ENCODE measurements at regions not wholly inside any gene's neighbourhood (a gene's known extent, or its start where the extent isn't known, plus 50 kb on each side); places are given as distances from the start of the nearest gene placed in this dataset.

DNA sequence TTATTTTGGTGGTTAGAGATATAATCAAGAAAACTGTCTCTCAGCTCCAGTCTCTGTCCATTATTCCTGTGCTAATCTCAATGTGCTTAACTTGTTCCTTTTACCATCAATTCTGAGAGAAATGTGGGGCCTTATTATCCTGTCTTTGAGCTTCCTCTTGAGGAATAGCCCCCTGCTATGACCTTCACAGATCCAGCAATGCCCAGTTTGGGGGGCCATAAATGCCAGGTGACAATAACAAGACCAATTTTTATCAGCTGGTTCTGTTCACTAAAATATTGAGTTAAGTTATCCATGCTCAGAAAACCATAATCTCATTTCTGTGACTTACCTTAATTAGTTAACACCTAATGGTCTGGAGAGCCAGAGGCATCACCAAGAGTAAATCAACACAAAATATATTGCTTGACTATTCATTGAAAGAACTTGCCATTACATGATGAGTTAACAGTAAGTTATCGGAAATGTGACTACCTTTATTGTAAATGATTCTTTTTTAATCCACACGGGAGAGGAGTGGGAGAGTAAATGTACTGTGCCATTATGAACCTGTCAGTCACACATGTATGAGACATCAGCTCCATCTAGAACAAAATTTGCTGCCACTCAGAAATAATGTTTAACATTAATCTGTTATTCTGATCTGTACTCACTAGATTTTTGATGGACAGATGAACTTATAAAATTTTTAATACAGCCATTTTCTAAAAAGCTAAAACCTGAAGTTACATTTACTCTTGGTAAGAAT lies 149.7 kb downstream of the ID4 start:
- DNase-seq (ENCODE audit: low read depth in 1 of 2, low spot score in 1 of 2) = no peak
- in situ Hi-C loops (cut with HindIII; ENCODE audit: low pct_unique_long_range_greater_than_20kb, low sequenced_read_pairs) = no loop called here
- no peak for TF ChIP-seq JUND (IDR thresholded peaks at IDR 0.05; ENCODE audit: low read depth)

- in situ Hi-C loops (cut with HindIII; ENCODE audit: low pct_unique_long_range_greater_than_20kb, low sequenced_read_pairs) = no loop called here
Observed at GRCh38 chr6:19988555-19988954, 151.4 kb downstream of the ID4 start.

GRCh38 chr6:19991176-19991575 lies 154.0 kb downstream of the ID4 start:
- TF ChIP-seq JUND (IDR thresholded peaks at IDR 0.05; ENCODE audit: low read depth) = no peak
- DNase-seq (ENCODE audit: low read depth in 1 of 2, low spot score in 1 of 2) = no peak

More at GRCh38 chr6:19988555-19988954, 151.4 kb downstream of the ID4 start:
- no peak for TF ChIP-seq JUND (IDR thresholded peaks at IDR 0.05; ENCODE audit: low read depth)
- DNase-seq (ENCODE audit: low read depth in 1 of 2, low spot score in 1 of 2) = peak; percentile 39 to 73

DNA sequence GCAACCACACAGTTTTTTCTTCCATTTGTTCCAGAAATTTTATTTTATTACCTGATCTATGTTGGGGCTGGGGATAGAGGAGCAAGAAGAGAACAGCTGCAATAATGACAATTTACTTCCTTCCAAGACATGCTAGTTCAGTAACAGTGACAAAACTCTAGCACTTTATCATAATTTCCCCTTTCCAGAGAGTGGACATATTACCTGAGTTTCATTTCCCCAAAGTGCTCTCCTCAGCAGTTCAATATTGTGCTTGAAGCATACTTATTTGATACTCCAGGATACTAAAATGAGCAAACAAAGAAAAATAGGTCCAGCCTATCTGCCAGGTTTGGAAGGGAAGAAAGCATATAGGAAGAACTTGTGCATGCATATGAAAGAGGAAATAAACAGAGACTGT lies 157.7 kb downstream of the ID4 start:
- no peak for DNase-seq (ENCODE audit: low read depth in 1 of 2, low spot score in 1 of 2)
- in situ Hi-C loops (cut with HindIII; ENCODE audit: low pct_unique_long_range_greater_than_20kb, low sequenced_read_pairs) = no loop called here
- TF ChIP-seq JUND (IDR thresholded peaks at IDR 0.05; ENCODE audit: low read depth) = no peak

More at GRCh38 chr6:19991176-19991575, 154.0 kb downstream of the ID4 start:
- in situ Hi-C loops (cut with HindIII; ENCODE audit: low pct_unique_long_range_greater_than_20kb, low sequenced_read_pairs) = no loop called here

DNA sequence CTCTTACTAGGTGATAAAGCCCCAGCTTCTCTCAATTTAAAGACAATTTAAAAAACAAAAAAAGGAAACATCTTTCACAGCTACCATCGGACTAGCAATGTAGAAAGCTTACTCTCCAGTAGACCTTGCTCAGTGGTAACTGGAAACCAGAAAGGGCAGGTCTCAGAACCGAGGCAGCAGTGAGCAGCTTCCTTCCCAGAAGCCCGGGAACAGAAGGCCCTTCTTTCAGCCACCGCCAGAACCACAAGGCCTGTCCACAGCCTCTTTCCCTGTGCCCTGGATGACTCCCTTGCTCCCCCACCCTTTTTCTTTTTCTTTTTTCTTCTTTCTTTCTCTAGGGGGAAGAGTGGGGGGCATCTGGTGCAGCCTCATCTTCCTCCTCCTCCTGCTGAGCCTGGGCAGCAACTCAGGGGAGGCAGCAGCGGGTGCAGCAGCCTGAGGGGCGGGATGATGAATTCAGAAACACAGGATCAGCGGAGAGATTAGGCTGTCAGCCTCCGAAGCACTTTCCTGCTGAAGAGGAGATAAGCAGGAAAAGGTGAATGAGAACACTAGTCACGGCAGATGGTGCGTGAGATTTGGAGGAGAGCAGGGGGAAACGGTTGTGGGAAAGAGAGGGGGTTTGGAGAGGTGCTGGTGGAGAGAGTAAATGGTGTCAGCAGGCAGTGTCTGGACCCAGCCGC lies 158.5 kb downstream of the ID4 start:
- TF ChIP-seq JUND (IDR thresholded peaks at IDR 0.05; ENCODE audit: low read depth) = no peak
- DNase-seq (ENCODE audit: low read depth in 1 of 2, low spot score in 1 of 2) = no peak
- in situ Hi-C loops (cut with HindIII; ENCODE audit: low pct_unique_long_range_greater_than_20kb, low sequenced_read_pairs) = no loop called here

GRCh38 chr6:19997104-19997503 lies 159.9 kb downstream of the ID4 start:
- in situ Hi-C loops (cut with HindIII; ENCODE audit: low pct_unique_long_range_greater_than_20kb, low sequenced_read_pairs) = no loop called here
- TF ChIP-seq JUND (IDR thresholded peaks at IDR 0.05; ENCODE audit: low read depth) = no peak
- no peak for DNase-seq (ENCODE audit: low read depth in 1 of 2, low spot score in 1 of 2)

- in situ Hi-C loops (cut with HindIII; ENCODE audit: low pct_unique_long_range_greater_than_20kb, low sequenced_read_pairs) = no loop called here
- no peak for TF ChIP-seq JUND (IDR thresholded peaks at IDR 0.05; ENCODE audit: low read depth)
- no peak for DNase-seq (ENCODE audit: low read depth in 1 of 2, low spot score in 1 of 2)
Observed at GRCh38 chr6:19998541-19998940, 161.4 kb downstream of the ID4 start.

GRCh38 chr6:19999319-20000191 lies 162.4 kb downstream of the ID4 start:
- peak in 1 of 2 experiments; percentile 53 for DNase-seq (ENCODE audit: low read depth in 1 of 2, low spot score in 1 of 2)
- no peak for TF ChIP-seq JUND (IDR thresholded peaks at IDR 0.05; ENCODE audit: low read depth)
- in situ Hi-C loops (cut with HindIII; ENCODE audit: low pct_unique_long_range_greater_than_20kb, low sequenced_read_pairs) = no loop called here

DNA sequence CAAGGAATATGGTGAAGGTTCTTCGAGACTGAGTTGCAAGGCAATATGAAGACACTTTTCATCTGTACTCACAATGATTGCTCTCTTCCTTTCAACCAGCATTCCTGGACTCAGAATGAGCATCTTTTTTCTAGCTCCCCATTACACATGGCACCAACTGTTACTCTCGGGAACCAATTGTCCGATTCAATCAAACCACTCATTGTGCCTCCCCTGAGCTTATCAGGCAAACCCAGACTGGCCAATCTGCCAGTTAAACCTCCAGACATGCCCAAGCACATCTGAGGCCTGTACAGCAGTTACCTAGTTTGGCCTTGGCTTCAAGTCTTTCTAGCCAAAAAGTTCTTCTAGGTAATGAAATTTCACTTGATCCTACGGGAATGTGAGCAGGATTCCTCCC lies 164.1 kb downstream of the ID4 start:
- no peak for DNase-seq (ENCODE audit: low read depth in 1 of 2, low spot score in 1 of 2)
- no peak for TF ChIP-seq JUND (IDR thresholded peaks at IDR 0.05; ENCODE audit: low read depth)
- in situ Hi-C loops (cut with HindIII; ENCODE audit: low pct_unique_long_range_greater_than_20kb, low sequenced_read_pairs) = no loop called here

DNA sequence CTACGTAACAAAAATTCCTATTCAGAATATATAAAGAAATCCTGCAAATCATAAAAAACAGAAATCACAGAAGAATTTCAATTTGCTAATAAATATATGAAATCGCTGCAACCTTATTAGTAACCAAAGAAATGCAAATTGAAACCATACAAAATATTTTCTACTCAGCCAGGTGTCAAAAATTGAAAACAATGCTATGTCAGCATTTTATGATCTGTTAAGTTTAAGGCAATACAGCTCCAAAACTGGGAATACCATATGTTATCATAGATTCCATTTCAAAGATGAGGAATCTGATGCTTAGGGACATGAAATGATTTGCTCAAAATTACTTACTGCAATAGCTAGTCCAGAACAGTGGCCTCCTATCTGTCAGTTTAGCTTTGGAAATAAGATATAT lies 168.9 kb downstream of the ID4 start:
- in situ Hi-C loops (cut with HindIII; ENCODE audit: low pct_unique_long_range_greater_than_20kb, low sequenced_read_pairs) = no loop called here

GRCh38 chr6:20008131-20008530 lies 171.0 kb downstream of the ID4 start:
- in situ Hi-C loops (cut with HindIII; ENCODE audit: low pct_unique_long_range_greater_than_20kb, low sequenced_read_pairs) = no loop called here
- DNase-seq (ENCODE audit: low read depth in 1 of 2, low spot score in 1 of 2) = no peak

More for the DNA sequence above, 168.9 kb downstream of the ID4 start:
- DNase-seq (ENCODE audit: low read depth in 1 of 2, low spot score in 1 of 2) = no peak
- TF ChIP-seq JUND (IDR thresholded peaks at IDR 0.05; ENCODE audit: low read depth) = no peak

DNA sequence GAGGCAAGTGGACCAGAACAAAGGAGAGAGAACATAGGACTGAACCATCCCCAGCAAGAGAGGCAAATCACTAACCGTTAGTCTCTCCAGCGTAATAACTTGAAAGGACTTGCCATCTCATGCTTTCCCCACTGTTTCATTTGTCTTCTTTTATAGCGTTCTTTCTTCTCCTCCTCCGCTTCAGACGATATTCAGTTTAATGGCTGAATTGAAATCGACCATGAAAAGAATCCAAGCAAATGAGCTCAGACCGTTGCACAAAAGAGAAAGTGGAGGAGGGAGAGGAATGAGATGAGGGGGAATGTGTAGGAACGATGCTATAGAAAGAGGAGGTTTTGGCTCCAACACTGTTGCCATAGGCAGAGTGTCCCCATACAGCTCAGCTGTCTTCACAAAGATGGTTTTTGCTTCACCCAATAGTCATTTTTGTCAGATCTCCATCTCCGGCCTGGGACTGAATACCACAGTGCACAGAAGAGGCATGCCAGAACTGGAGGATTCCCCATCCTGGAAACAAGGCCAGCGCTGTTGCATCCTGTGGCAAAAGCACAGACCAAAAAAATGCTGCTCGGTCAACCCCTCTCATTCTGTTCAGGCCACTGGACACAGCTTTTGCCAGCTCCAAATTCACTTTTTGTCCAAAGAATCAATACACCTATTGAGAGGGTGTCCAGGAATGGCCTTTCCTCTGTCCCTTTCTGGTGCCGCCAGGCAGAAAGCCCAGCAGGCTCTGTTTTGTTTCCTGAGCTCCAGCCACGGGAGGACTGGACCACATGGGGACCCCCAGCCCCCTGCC lies 176.1 kb downstream of the ID4 start:
- no peak for TF ChIP-seq JUND (IDR thresholded peaks at IDR 0.05; ENCODE audit: low read depth)
- DNase-seq (ENCODE audit: low read depth in 1 of 2, low spot score in 1 of 2) = no peak
- in situ Hi-C loops (cut with HindIII; ENCODE audit: low pct_unique_long_range_greater_than_20kb, low sequenced_read_pairs) = no loop called here

More at GRCh38 chr6:20008131-20008530, 171.0 kb downstream of the ID4 start:
- no peak for TF ChIP-seq JUND (IDR thresholded peaks at IDR 0.05; ENCODE audit: low read depth)

All from T47D (cell line).